OCI-LY1 (cell line): ENCODE measurements at regions not wholly inside any gene's neighbourhood (a gene's known extent, or its start where the extent isn't known, plus 50 kb on each side); places are given as distances from the start of the nearest gene placed in this dataset.

Source experiments
- H2AFZ ChIP-seq: fragments of 200-600 bp; sonication (generic), shearing (Covaris generic); 2 replicates; pipeline ENCODE4 v1.6.0; 2014; ENCODE audit warnings: antibody characterized with exemption, mild to moderate bottlenecking, low read length
- H3F3A ChIP-seq: fragments of 200-600 bp; sonication (generic), shearing (Covaris generic); 2 replicates; pipeline ENCODE4 v1.6.0; 2014; ENCODE audit warnings: mild to moderate bottlenecking, antibody characterized with exemption, low read length, moderate library complexity; ENCODE audit not compliant: insufficient read depth
- H3K27ac ChIP-seq: fragments of 200-600 bp; sonication (generic); 2 replicates; pipeline ENCODE4 v1.5.1; 2014; ENCODE audit warnings: low read length, mixed run types, mild to moderate bottlenecking, low read depth; ENCODE audit not compliant: poor library complexity, severe bottlenecking
- H3K27me3 ChIP-seq: fragments of 200-600 bp; sonication (generic); 2 replicates; pipeline ENCODE4 v1.6.0; 2014; ENCODE audit warnings: antibody characterized with exemption, mild to moderate bottlenecking, low read length, moderate library complexity; ENCODE audit not compliant: insufficient read depth
- H3K36me3 ChIP-seq: fragments of 200-600 bp; sonication (generic); 2 replicates; pipeline ENCODE4 v1.6.1; 2014; ENCODE audit warnings: mild to moderate bottlenecking, antibody characterized with exemption, low read length, moderate library complexity, mixed read lengths; ENCODE audit not compliant: insufficient read depth
- H3K4me1 ChIP-seq: fragments of 200-600 bp; sonication (generic); 2 replicates; pipeline ENCODE4 v1.5.1; 2014; ENCODE audit warnings: mild to moderate bottlenecking, low read length, moderate library complexity; ENCODE audit not compliant: insufficient read depth, severe bottlenecking
- H3K4me2 ChIP-seq: fragments of 200-600 bp; sonication (generic), shearing (Covaris generic); 2 replicates; pipeline ENCODE4 v1.6.1; 2014; ENCODE audit warnings: low read length
- H3K4me3 ChIP-seq: fragments of 200-600 bp; sonication (generic); 2 replicates; pipeline ENCODE4 v1.5.1; 2014; ENCODE audit warnings: low read length, low read depth, mild to moderate bottlenecking, mixed read lengths; ENCODE audit not compliant: poor library complexity, severe bottlenecking
- H3K79me2 ChIP-seq: fragments of 200-600 bp; shearing (Covaris generic); 2 replicates; pipeline ENCODE4 v1.6.1; 2016; ENCODE audit warnings: mixed run types, low read length, mixed read lengths; ENCODE audit not compliant: insufficient read depth
- H3K9ac ChIP-seq: fragments of 200-600 bp; sonication (generic), shearing (Covaris generic); 2 replicates; pipeline ENCODE4 v1.6.1; 2014; ENCODE audit warnings: mild to moderate bottlenecking, low read length, mixed read lengths
- H3K9me2 ChIP-seq: fragments of 200-600 bp; sonication (generic), shearing (Covaris generic); 2 replicates; pipeline ENCODE4 v1.6.1; 2014; ENCODE audit warnings: low read depth, mild to moderate bottlenecking, low read length, mixed read lengths
- H3K9me3 ChIP-seq: fragments of 200-600 bp; shearing (Covaris generic); 2 replicates; pipeline ENCODE4 v1.6.1; 2014; ENCODE audit warnings: low read length, mixed read lengths
- H4K20me1 ChIP-seq: fragments of 200-600 bp; sonication (generic), shearing (Covaris generic); 2 replicates; pipeline ENCODE4 v1.6.0; 2016; ENCODE audit warnings: mild to moderate bottlenecking, low read length; ENCODE audit not compliant: insufficient read depth
- EZH2 ChIP-seq: fragments of 200-600 bp; sonication (generic), shearing (Covaris generic); IDR thresholded peaks from 2 replicates; pipeline ENCODE4 v1.8.0; 2017; ENCODE audit warnings: borderline replicate concordance, mixed run types, mild to moderate bottlenecking, antibody characterized with exemption, low read length, moderate library complexity, mixed read lengths
- TF ChIP-seq, protein P1 (sequence below): fragments of 200-600 bp; sonication (generic), shearing (Covaris generic); IDR thresholded peaks from 2 replicates; pipeline ENCODE4 v1.5.1; 2017; ENCODE audit warnings: mild to moderate bottlenecking, antibody characterized with exemption, low read length, moderate library complexity, mixed read lengths

DNA sequence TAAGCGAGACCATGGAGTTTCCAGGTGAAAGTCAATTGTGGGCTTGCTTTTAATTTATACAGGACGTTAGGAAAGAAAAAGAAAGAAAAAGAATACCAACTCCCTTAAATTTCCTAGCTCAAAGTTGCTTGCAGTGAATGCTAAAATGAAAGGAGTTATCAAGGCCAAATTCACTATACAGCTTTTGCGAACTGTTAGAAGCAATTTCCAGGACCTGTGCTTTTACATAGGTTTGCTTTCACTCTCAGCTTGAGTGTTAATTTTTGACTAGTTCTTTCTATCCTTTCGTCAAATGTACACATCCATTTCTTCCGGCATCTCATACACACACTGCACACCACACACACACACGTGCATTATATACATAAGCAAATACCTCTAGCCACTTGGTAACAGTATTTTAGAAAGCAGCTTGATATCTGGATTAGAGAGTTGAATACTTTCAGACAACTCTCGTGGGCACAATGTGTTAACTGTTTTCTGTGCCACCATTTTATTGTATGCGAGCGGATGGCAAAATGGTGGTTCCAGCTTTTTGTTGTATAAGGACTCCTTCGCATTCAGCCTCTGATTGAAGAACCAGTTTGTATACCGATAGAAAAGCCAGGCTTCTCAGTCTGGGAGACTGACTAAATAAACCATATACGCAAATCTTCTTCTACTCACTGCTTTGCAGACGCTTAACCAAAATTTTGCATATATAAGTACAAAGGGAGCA lies 381.8 kb downstream of the MTX2 start:
- Histone ChIP-seq H3K9ac (no peak overlapping the region), H3K4me2 (peak overlapping the region; percentile 12; the same call in 1 of the 2 replicates), H3K9me2 (no peaks in the 10 kb centered on the region), H3K36me3 (no peaks in the 10 kb centered on the region), H3K4me1 (no peaks in the 10 kb centered on the region), H3F3A (no peaks in the 10 kb centered on the region), H4K20me1 (no peaks in the 10 kb centered on the region), H3K4me3 (no peak overlapping the region), H3K79me2 (no peaks in the 10 kb centered on the region), H2AFZ (peak overlapping the region; percentile 23; the same call in 1 of the 2 replicates), H3K9me3 (no peaks in the 10 kb centered on the region), H3K27me3 (no peaks in the 10 kb centered on the region), H3K27ac (no peak overlapping the region)
- TF ChIP-seq EZH2: no peak
- TF ChIP-seq, protein P1, sequence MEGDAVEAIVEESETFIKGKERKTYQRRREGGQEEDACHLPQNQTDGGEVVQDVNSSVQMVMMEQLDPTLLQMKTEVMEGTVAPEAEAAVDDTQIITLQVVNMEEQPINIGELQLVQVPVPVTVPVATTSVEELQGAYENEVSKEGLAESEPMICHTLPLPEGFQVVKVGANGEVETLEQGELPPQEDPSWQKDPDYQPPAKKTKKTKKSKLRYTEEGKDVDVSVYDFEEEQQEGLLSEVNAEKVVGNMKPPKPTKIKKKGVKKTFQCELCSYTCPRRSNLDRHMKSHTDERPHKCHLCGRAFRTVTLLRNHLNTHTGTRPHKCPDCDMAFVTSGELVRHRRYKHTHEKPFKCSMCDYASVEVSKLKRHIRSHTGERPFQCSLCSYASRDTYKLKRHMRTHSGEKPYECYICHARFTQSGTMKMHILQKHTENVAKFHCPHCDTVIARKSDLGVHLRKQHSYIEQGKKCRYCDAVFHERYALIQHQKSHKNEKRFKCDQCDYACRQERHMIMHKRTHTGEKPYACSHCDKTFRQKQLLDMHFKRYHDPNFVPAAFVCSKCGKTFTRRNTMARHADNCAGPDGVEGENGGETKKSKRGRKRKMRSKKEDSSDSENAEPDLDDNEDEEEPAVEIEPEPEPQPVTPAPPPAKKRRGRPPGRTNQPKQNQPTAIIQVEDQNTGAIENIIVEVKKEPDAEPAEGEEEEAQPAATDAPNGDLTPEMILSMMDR: no peak

DNA sequence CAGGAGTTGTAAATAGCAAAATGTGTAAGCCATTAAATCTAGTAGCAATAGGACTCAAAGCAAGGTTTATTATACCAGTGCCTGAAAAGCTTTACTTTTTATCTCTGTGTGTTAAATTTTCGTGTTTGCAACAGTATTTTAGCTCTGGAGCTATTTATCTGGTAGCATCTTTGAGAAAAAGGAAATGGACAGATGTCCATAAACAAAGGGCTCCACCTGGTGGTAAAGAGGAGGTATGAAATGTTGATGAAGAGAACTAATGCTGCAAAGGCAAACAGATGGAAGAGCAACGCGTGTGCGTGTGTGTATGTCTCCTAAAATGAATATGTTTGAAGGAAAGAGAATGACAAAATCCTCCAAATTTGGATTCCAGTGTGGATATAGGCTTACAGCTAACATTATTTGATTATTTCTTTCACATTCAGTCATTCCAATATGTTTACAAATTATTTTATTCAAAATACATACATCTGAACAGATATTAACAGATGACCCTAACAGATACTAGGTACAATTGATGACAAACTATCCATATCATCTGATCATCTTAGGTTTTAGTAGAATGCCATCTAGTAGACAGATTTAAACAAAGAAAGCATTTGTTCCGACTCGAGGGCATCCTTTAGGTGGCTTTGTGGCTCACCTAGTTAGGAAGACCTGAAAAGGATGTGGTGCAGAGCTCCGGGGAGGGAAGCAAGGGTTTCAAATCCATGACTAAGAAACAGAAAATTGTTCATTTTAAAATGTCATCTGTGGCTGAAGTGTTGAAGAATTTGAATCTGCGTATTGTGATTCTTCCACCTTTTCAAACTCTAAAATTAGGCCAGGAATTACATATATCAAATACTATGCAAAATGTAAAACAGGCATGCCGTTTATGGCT lies 383.3 kb downstream of the MTX2 start:
- Histone ChIP-seq H2AFZ (no peak overlapping the region), H3K4me2 (no peak overlapping the region), H3F3A (no peaks in the 10 kb centered on the region), H3K9me3 (no peaks in the 10 kb centered on the region), H3K79me2 (no peaks in the 10 kb centered on the region), H3K27ac (no peak overlapping the region), H3K9ac (no peak overlapping the region), H3K9me2 (no peaks in the 10 kb centered on the region), H3K27me3 (no peaks in the 10 kb centered on the region), H3K36me3 (no peaks in the 10 kb centered on the region), H4K20me1 (no peaks in the 10 kb centered on the region), H3K4me1 (no peaks in the 10 kb centered on the region), H3K4me3 (no peak overlapping the region)
- TF ChIP-seq, protein P1: peak; percentile 77
- no peak for TF ChIP-seq EZH2

DNA sequence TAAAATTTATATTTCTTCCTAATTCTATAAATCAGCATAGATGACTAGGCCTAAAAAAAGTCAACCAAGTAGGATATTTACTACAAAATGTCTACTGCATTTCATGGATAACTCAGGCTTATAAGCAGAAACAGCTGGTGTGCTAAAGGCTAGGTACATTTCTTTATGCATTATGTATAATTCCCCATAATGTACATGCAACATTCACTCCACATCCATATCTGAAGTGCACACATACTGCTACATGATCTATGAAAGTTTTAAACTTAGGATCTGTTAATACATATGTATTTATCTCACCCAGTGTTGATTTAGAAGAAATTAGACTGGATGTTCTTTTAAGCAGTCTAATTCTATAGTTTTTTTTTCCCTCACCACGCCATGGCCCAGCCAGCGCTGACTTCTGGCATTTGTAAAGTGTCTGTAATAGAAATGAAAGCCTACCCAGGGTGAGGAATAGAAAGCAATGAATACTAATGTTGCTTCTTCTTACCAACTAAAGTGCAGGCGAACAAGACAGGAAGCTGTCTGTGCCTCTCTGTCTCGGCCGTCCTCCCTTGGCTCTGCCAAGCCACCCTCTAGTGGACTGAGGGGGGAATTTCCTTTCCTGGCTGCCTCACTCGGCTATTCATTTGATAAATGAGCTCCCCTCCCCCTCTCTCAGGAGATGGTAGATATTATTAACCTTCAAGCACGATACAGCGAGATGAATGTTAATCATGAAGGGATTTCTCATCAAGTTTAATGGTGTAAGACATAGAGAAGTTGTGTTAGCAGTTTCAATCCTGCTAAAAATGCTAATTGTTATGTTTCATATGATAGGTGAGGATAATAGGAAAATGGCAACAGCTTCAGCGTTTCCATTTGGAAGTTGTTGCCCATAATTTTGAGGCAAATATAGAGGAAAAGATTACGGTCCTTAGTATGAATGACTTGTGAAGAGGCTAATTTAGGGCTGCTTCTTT lies 384.5 kb downstream of the MTX2 start:
- Histone ChIP-seq H3K9me3 (no peaks in the 10 kb centered on the region), H3K79me2 (no peaks in the 10 kb centered on the region), H3K9ac (no peak overlapping the region), H3K27ac (no peak overlapping the region), H3K4me1 (no peaks in the 10 kb centered on the region), H4K20me1 (no peaks in the 10 kb centered on the region), H3K9me2 (no peaks in the 10 kb centered on the region), H3K27me3 (no peaks in the 10 kb centered on the region), H3K4me2 (no peak overlapping the region), H3K36me3 (no peaks in the 10 kb centered on the region), H2AFZ (no peak overlapping the region), H3F3A (no peaks in the 10 kb centered on the region), H3K4me3 (no peak overlapping the region)
- TF ChIP-seq EZH2: no peak
- TF ChIP-seq, protein P1: peak; percentile 69
